HG03095 (cell line): ENCODE measurements at regions not wholly inside any gene's neighbourhood (a gene's known extent, or its start where the extent isn't known, plus 50 kb on each side); places are given as distances from the start of the nearest gene placed in this dataset.

Experiments used
- ATAC-seq: cut with Tn5 transposase; IDR thresholded peaks from one replicate; pipeline ENCODE4 v1.9.1; 2021; ENCODE audit warnings: moderate library complexity; ENCODE audit not compliant: unreplicated experiment

- ATAC-seq, result no peak
Measured at GRCh38 chr9:16304301-16304700, 566.2 kb downstream of the BNC2 start.

- no peak for ATAC-seq
Measured at GRCh38 chr9:16306586-16306985, 563.9 kb downstream of the BNC2 start.

GRCh38 chr9:16307626-16308195 lies 562.8 kb downstream of the BNC2 start:
- no peak for ATAC-seq

- ATAC-seq, result no peak
Measured at GRCh38 chr9:16308645-16309044, 561.8 kb downstream of the BNC2 start.

GRCh38 chr9:16309082-16309468 lies 561.4 kb downstream of the BNC2 start:
- ATAC-seq, result no peak

GRCh38 chr9:16309469-16310271 lies 560.8 kb downstream of the BNC2 start:
- ATAC-seq, result no peak

- no peak for ATAC-seq
Measured at GRCh38 chr9:16310278-16311110, 560.0 kb downstream of the BNC2 start.

- ATAC-seq, result no peak
Measured at GRCh38 chr9:16312116-16312515, 558.4 kb downstream of the BNC2 start.

GRCh38 chr9:16312962-16313546 lies 557.4 kb downstream of the BNC2 start:
- ATAC-seq, result no peak

- no peak for ATAC-seq
Measured at GRCh38 chr9:16314476-16314875, 556.0 kb downstream of the BNC2 start.

- ATAC-seq, result no peak
Measured at GRCh38 chr9:16315720-16316119, 554.8 kb downstream of the BNC2 start.

GRCh38 chr9:16316456-16316855 lies 554.0 kb downstream of the BNC2 start:
- no peak for ATAC-seq

- no peak for ATAC-seq
Measured at GRCh38 chr9:16316911-16317817, 553.3 kb downstream of the BNC2 start.

- no peak for ATAC-seq
Measured at GRCh38 chr9:16318516-16319060, 551.9 kb downstream of the BNC2 start.

- no peak for ATAC-seq
Measured at GRCh38 chr9:16319646-16320045, 550.8 kb downstream of the BNC2 start.

- ATAC-seq, result no peak
Measured at GRCh38 chr9:16320338-16320902, 550.0 kb downstream of the BNC2 start.

GRCh38 chr9:16321461-16322119 lies 548.9 kb downstream of the BNC2 start:
- no peak for ATAC-seq

- ATAC-seq, result no peak
Measured at GRCh38 chr9:16322849-16323248, 547.6 kb downstream of the BNC2 start.

GRCh38 chr9:16325966-16326365 lies 544.5 kb downstream of the BNC2 start:
- ATAC-seq, result no peak
